Mammary epithelial cell (primary cell): ENCODE measurements at regions not wholly inside any gene's neighbourhood (a gene's known extent, or its start where the extent isn't known, plus 50 kb on each side); places are given as distances from the start of the nearest gene placed in this dataset.

Experiments used
- EZH2 ChIP-seq: IDR thresholded peaks from 2 replicates; pipeline ENCODE4 v1.6.1; 2012; ENCODE audit warnings: low read length, inconsistent platforms, borderline replicate concordance
- TF ChIP-seq, protein P1 (sequence below), 2 donors: IDR thresholded peaks in 1 of 2; conservative IDR thresholded peaks in 1 of 2; 2 replicates each; pipeline ENCODE4 v1.5.1; 2011 to 2012; ENCODE audit warnings: inconsistent platforms in 2 of 2, low read length in 2 of 2, mild to moderate bottlenecking in 2 of 2, control low read depth in 1 of 2, low read depth in 1 of 2; ENCODE audit not compliant: insufficient read depth in 1 of 2; ENCODE audit errors: extremely low read depth in 1 of 2

DNA sequence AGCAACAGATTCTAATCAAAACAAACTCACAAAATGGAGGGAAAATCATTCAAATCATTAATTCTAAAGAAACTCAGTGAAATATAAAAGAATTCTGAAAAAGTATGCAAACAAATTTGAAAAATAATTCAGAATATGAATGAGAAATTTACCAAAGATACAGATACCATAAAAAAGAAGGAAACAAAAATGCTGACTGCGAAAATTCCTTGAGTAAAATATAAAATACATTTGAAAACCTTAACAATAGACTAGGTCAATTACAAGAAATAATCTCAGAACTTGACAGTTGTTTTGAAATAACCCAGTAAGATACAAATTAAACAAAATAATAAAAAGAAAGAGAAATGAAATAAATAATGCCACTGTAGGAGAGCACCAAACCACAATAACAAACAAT, 1289.0 kb downstream of the SLITRK1 start:
- TF ChIP-seq, protein P1, sequence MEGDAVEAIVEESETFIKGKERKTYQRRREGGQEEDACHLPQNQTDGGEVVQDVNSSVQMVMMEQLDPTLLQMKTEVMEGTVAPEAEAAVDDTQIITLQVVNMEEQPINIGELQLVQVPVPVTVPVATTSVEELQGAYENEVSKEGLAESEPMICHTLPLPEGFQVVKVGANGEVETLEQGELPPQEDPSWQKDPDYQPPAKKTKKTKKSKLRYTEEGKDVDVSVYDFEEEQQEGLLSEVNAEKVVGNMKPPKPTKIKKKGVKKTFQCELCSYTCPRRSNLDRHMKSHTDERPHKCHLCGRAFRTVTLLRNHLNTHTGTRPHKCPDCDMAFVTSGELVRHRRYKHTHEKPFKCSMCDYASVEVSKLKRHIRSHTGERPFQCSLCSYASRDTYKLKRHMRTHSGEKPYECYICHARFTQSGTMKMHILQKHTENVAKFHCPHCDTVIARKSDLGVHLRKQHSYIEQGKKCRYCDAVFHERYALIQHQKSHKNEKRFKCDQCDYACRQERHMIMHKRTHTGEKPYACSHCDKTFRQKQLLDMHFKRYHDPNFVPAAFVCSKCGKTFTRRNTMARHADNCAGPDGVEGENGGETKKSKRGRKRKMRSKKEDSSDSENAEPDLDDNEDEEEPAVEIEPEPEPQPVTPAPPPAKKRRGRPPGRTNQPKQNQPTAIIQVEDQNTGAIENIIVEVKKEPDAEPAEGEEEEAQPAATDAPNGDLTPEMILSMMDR (conservative IDR thresholded peaks at IDR 0.05 in 1 of 2, IDR thresholded peaks at IDR 0.05 in 1 of 2; ENCODE audit: extremely low read depth in 1 of 2, insufficient read depth in 1 of 2, low read depth in 1 of 2, low read length in 2 of 2), result no peak
- no peak for TF ChIP-seq EZH2
